Smooth muscle cell (in vitro differentiated cells): ENCODE measurements at regions not wholly inside any gene's neighbourhood (a gene's known extent, or its start where the extent isn't known, plus 50 kb on each side); places are given as distances from the start of the nearest gene placed in this dataset.
A peak's percentile ranks its signal among the peaks of the same experiment; 100 is the strongest.

Experiments used
- DNase-seq: peaks from one replicate; lab custom pipeline; 2025; ENCODE audit not compliant: unreplicated experiment; lab: John Stamatoyannopoulos, UW
- H2AFZ ChIP-seq: fragments of 200-600 bp; sonication (generic); 2 replicates; pipeline ENCODE4 v1.6.0; 2016; ENCODE audit warnings: antibody characterized with exemption, low read depth, mild to moderate bottlenecking
- H3F3A ChIP-seq: fragments of 200-600 bp; sonication (generic); 2 replicates; pipeline ENCODE4 v1.6.0; 2017; ENCODE audit warnings: antibody characterized with exemption, low read depth
- H3K27ac ChIP-seq: fragments of 200-600 bp; sonication (generic); 2 replicates; pipeline ENCODE4 v1.5.1; 2016; ENCODE audit warnings: low read depth, mild to moderate bottlenecking
- H3K27me3 ChIP-seq: fragments of 200-600 bp; sonication (generic); 2 replicates; pipeline ENCODE4 v1.6.1; 2016; ENCODE audit warnings: low read depth, mild to moderate bottlenecking
- H3K36me3 ChIP-seq: fragments of 200-600 bp; sonication (generic); 2 replicates; pipeline ENCODE4 v1.5.1; 2016; ENCODE audit warnings: low read depth
- H3K4me1 ChIP-seq: fragments of 200-600 bp; sonication (generic); 2 replicates; pipeline ENCODE4 v1.5.1; 2016; ENCODE audit warnings: low read depth
- H3K4me2 ChIP-seq: fragments of 200-600 bp; sonication (generic); 2 replicates; pipeline ENCODE4 v1.6.0; 2016; ENCODE audit warnings: mild to moderate bottlenecking
- H3K4me3 ChIP-seq: fragments of 200-600 bp; sonication (generic); 2 replicates; pipeline ENCODE4 v1.5.1; 2016; ENCODE audit warnings: mild to moderate bottlenecking
- H3K79me2 ChIP-seq: fragments of 200-600 bp; sonication (generic); 2 replicates; pipeline ENCODE4 v1.6.0; 2016; ENCODE audit warnings: low read depth, mild to moderate bottlenecking
- H3K9ac ChIP-seq: fragments of 200-600 bp; sonication (generic); 2 replicates; pipeline ENCODE4 v1.6.0; 2016; ENCODE audit warnings: low read depth
- H3K9me3 ChIP-seq: fragments of 200-600 bp; sonication (generic); replicated peaks from 2 replicates; pipeline ENCODE4 v1.5.1; 2016; ENCODE audit warnings: low read depth
- H4K20me1 ChIP-seq: fragments of 200-600 bp; sonication (generic); 2 replicates; pipeline ENCODE4 v1.6.0; 2016; ENCODE audit warnings: low read depth
- WGBS: methylation state at CpG from one replicate; pipeline ENCODE4 v1.1.7; 2016; ENCODE audit warnings: low lambda C conversion rate; 5-methylcytosine and 5-hydroxymethylcytosine counted together
- TF ChIP-seq, protein P1 (sequence below): fragments of 200-600 bp; sonication (generic); IDR thresholded peaks from 2 replicates; pipeline ENCODE4 v1.5.1; 2017; ENCODE audit warnings: borderline replicate concordance, mild to moderate bottlenecking, antibody characterized with exemption; ENCODE audit not compliant: insufficient read depth, poor library complexity, severe bottlenecking

DNA sequence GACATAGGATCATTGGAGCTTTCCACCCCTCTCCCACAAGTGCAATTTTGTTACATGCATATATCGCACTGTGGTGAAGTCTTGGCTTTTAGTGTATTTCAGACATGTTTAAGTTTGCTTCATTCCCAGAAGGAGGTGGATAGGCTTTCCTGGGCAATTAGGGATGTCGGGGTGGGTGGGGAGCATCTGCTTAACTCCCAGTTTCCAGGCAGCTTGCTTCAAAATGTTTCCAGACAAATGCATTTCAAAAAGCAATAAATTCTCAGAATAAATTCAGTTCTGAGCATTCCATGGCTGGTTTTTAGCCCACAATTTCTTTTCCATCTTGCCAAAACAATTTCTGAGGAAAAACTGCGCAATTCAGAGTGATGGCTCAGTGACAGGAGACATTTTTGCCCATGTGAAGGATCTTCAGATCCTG, 227.7 kb upstream of the ZPLD1 start:
- Histone ChIP-seq H4K20me1 (no peaks in the 10 kb centered on the region), H3K36me3 (no peaks in the 10 kb centered on the region), H3K27ac (no peak overlapping the region), H3K4me1 (peaks cover 7% of the 10 kb centered on the region), H3K4me3 (no peak overlapping the region), H3F3A (no peaks in the 10 kb centered on the region), H3K9ac (no peak overlapping the region), H2AFZ (no peak overlapping the region), H3K4me2 (no peak overlapping the region), H3K27me3 (no peaks in the 10 kb centered on the region), H3K79me2 (no peaks in the 10 kb centered on the region), H3K9me3 (no peaks in the 10 kb centered on the region)
- no peak for DNase-seq
- WGBS = 89% methylated on average over 3 of the region's 3 CpGs
- TF ChIP-seq, protein P1, sequence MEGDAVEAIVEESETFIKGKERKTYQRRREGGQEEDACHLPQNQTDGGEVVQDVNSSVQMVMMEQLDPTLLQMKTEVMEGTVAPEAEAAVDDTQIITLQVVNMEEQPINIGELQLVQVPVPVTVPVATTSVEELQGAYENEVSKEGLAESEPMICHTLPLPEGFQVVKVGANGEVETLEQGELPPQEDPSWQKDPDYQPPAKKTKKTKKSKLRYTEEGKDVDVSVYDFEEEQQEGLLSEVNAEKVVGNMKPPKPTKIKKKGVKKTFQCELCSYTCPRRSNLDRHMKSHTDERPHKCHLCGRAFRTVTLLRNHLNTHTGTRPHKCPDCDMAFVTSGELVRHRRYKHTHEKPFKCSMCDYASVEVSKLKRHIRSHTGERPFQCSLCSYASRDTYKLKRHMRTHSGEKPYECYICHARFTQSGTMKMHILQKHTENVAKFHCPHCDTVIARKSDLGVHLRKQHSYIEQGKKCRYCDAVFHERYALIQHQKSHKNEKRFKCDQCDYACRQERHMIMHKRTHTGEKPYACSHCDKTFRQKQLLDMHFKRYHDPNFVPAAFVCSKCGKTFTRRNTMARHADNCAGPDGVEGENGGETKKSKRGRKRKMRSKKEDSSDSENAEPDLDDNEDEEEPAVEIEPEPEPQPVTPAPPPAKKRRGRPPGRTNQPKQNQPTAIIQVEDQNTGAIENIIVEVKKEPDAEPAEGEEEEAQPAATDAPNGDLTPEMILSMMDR = no peak

DNA sequence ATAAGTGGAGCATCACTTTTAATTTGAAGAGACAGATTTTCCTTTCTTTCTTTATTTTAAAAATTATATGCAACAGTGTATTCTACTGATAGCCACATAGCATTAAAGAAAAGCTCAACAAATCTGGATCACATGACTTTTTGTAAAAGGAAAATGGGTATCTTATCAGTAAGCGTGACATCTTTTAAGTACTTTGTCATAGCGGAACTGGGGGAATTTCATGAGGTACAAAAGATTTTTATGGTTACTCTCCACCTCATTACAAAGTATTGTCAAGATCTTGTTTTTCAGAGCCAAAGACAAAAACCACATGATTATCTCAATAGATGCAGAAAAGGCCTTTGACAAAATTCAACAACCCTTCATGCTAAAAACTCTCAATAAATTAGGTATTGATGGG, 219.6 kb upstream of the ZPLD1 start:
- Histone ChIP-seq H3K4me3 (no peak overlapping the region), H3K27ac (no peak overlapping the region), H3K27me3 (no peaks in the 10 kb centered on the region), H3K4me1 (no peaks in the 10 kb centered on the region), H3F3A (no peaks in the 10 kb centered on the region), H3K36me3 (no peaks in the 10 kb centered on the region), H3K4me2 (no peak overlapping the region), H3K9me3 (no peaks in the 10 kb centered on the region), H2AFZ (no peak overlapping the region), H3K9ac (no peak overlapping the region), H4K20me1 (no peaks in the 10 kb centered on the region), H3K79me2 (no peaks in the 10 kb centered on the region)
- TF ChIP-seq, protein P1 = no peak
- WGBS = 80% methylated on average over 2 of the region's 2 CpGs
- DNase-seq = no peak

DNA sequence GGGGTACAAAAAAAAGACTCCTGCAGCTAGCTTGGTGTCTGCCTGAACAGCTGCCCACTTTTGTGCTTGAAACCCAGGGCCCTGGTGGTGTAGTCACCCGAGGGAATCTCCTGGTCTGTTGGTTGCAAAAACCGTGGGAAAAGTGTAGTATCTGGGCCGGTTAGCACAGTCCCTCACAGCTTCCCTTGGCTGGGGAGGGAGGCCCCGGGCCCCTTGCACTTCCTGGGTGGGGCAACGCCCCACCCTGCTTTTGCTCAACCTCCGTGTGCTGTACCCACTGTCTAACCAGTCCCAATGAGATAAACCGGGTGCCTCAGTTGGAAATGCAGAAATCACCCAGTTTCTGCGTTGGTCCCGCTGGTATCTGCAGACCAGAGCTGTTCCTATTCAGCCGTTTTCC, 211.7 kb upstream of the ZPLD1 start:
- no peaks in the 10 kb centered on the region for H3F3A ChIP-seq
- H3K4me3 ChIP-seq = no peak overlapping the region
- no peak overlapping the region for H3K27ac ChIP-seq
- TF ChIP-seq, protein P1 = no peak
- no peak overlapping the region for H2AFZ ChIP-seq
- WGBS = 88% methylated on average over 10 of the region's 10 CpGs
- no peaks in the 10 kb centered on the region for H3K36me3 ChIP-seq
- H3K27me3 ChIP-seq = no peaks in the 10 kb centered on the region
- no peak for DNase-seq
- H3K4me2 ChIP-seq = no peak overlapping the region
- H3K79me2 ChIP-seq = no peaks in the 10 kb centered on the region
- no peaks in the 10 kb centered on the region for H3K9me3 ChIP-seq
- H3K9ac ChIP-seq = no peak overlapping the region
- H3K4me1 ChIP-seq = no peaks in the 10 kb centered on the region
- H4K20me1 ChIP-seq = no peaks in the 10 kb centered on the region

DNA sequence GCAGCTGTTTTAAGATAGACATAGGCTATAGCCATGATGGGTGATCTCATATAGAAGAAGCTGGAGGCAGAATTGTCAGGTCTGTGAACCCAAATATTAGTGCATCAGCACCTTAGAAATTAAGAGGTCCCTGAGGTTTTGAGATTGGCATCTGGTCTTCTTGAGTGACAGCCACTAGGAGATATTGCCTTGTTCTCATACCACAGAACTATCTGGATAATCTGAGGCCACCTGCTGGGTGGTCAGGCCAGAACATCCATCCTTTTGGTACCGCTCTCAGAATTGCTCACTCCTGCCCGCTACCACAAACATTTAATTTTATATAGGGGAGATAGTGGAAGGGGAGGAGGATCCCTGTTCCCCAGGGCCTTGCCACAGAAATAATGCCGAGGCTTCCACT, 210.6 kb upstream of the ZPLD1 start:
- H3K9ac ChIP-seq = no peak overlapping the region
- TF ChIP-seq, protein P1 = peak; percentile 32
- no peaks in the 10 kb centered on the region for H3K36me3 ChIP-seq
- H3K27me3 ChIP-seq = no peaks in the 10 kb centered on the region
- H3K27ac ChIP-seq = no peak overlapping the region
- H3K4me3 ChIP-seq = no peak overlapping the region
- no peaks in the 10 kb centered on the region for H3K9me3 ChIP-seq
- H3K4me2 ChIP-seq = peak overlapping the region; percentile 4
- no peaks in the 10 kb centered on the region for H3F3A ChIP-seq
- no peaks in the 10 kb centered on the region for H3K79me2 ChIP-seq
- WGBS = 80% methylated on average over 3 of the region's 3 CpGs
- DNase-seq = no peak
- peak overlapping the region; percentile 24 for H2AFZ ChIP-seq
- no peaks in the 10 kb centered on the region for H3K4me1 ChIP-seq
- no peaks in the 10 kb centered on the region for H4K20me1 ChIP-seq
